ENCODE measurements at regions not wholly inside any gene's neighbourhood (a gene's known extent, or its start where the extent isn't known, plus 50 kb on each side); places are given as distances from the start of the nearest gene placed in this dataset.
"Not testable (repeated sequence)": the region's sequence is repeated elsewhere in the genome, so short reads cannot be mapped to it uniquely, and the experiment has no call there.

GRCh38 chr10:108582387-108582786 lies 1340.9 kb downstream of the XPNPEP1 start:
- DNase-seq = no peak

- no peak for DNase-seq
Measured at GRCh38 chr10:108578258-108578657, 1345.1 kb downstream of the XPNPEP1 start.

GRCh38 chr10:108574233-108574632 lies 1349.1 kb downstream of the XPNPEP1 start:
- no peak for DNase-seq

- DNase-seq = no peak
Measured at GRCh38 chr10:108568824-108569223, 1354.5 kb downstream of the XPNPEP1 start.

GRCh38 chr10:108567899-108568752 lies 1355.2 kb downstream of the XPNPEP1 start:
- no peak for DNase-seq

- DNase-seq = no peak
Measured at GRCh38 chr10:108566316-108567107, 1356.8 kb downstream of the XPNPEP1 start.

GRCh38 chr10:108562105-108562504 lies 1361.2 kb downstream of the XPNPEP1 start:
- DNase-seq = no peak

GRCh38 chr10:108561649-108562048 lies 1361.7 kb downstream of the XPNPEP1 start:
- DNase-seq = no peak

GRCh38 chr10:108560488-108560887 lies 1362.8 kb downstream of the XPNPEP1 start:
- DNase-seq = no peak

- no peak for DNase-seq
Measured at GRCh38 chr10:108556186-108556585, 1367.1 kb downstream of the XPNPEP1 start.

GRCh38 chr10:108545921-108546320 lies 1377.4 kb downstream of the XPNPEP1 start:
- DNase-seq = no peak

- DNase-seq = no peak
Measured at GRCh38 chr10:108544500-108545120, 1378.7 kb downstream of the XPNPEP1 start.

GRCh38 chr10:108533551-108533950 lies 1369.0 kb upstream of the SORCS1 start:
- DNase-seq = not testable (repeated sequence)

- no peak for DNase-seq
Measured at GRCh38 chr10:108523016-108523800, 1358.7 kb upstream of the SORCS1 start.

- no peak for DNase-seq
Measured at GRCh38 chr10:108521827-108522492, 1357.5 kb upstream of the SORCS1 start.

GRCh38 chr10:108515821-108516220 lies 1351.3 kb upstream of the SORCS1 start:
- DNase-seq = no peak

- no peak for DNase-seq
Measured at GRCh38 chr10:108500396-108500795, 1335.9 kb upstream of the SORCS1 start.

GRCh38 chr10:108496106-108496505 lies 1331.6 kb upstream of the SORCS1 start:
- DNase-seq = no peak

GRCh38 chr10:108490944-108491343 lies 1326.4 kb upstream of the SORCS1 start:
- no peak for DNase-seq

- no peak for DNase-seq
Measured at GRCh38 chr10:108471420-108471819, 1306.9 kb upstream of the SORCS1 start.

- no peak for DNase-seq
Measured at GRCh38 chr10:108469940-108470339, 1305.4 kb upstream of the SORCS1 start.

Data from cerebellar nuclear complex (tissue), 1 donor.